Right ventricle myocardium inferior (tissue), 1 donor: ENCODE measurements at regions not wholly inside any gene's neighbourhood (a gene's known extent, or its start where the extent isn't known, plus 50 kb on each side); places are given as distances from the start of the nearest gene placed in this dataset.
"Not testable (repeated sequence)": the region's sequence is repeated elsewhere in the genome, so short reads cannot be mapped to it uniquely, and the experiment has no call there.

Experiments used
- ATAC-seq: fragments of 200-7000 bp; cut with Tn5 transposase; one replicate; pipeline ENCODE4 v1.9.1; 2020; ENCODE audit warnings: mild to moderate bottlenecking, moderate library complexity
- DNase-seq: peaks from one replicate; pipeline ENCODE4 v3.0.0; 2021; ENCODE audit errors: missing footprints
- intact Hi-C: fragments of 100-400 bp; cut with DNase I; formaldehyde crosslinking; loops from one replicate; pipeline ENCODE4 v1.11.0; 2022
- donor health status: DM: no; HTN: yes; CAD: no; lungs with severe emphysema.

DNA sequence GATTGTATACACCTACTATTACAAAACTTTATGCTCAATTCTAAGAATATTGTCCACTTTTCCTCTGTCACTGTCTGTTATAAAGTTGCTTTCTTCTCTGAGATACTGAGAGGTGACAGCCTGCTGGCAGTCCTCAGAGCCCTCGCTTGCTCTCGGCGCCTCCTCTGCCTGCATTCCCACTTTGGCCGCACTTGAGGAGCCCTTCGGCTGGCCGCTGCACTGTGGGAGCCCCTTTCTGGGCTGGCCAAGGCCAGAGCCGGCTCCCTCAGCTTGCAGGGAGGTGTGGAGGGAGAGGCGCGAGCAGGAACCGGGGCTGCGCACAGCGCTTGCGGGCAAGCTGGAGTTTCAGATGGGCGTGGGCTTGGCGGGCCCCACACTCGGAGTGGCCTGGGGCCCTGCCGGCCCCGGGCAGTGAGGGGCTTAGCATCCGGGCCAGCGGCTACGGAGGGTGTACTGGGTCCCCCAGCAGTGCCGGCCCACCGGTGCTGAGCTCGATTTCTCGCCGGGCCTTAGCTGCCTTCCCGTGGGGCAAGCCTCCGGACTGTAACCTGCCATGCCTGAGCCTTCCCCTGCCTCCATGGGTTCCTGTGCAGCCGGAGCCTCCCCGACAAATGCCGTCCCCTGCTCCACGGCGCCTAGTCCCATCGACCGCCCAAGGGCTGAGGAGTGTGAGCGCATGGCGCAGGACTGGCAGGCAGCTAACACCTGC lies 627.6 kb upstream of the PCDH7 start:
- ATAC-seq, intact Hi-C loops, DNase-seq: not testable (repeated sequence)

DNA sequence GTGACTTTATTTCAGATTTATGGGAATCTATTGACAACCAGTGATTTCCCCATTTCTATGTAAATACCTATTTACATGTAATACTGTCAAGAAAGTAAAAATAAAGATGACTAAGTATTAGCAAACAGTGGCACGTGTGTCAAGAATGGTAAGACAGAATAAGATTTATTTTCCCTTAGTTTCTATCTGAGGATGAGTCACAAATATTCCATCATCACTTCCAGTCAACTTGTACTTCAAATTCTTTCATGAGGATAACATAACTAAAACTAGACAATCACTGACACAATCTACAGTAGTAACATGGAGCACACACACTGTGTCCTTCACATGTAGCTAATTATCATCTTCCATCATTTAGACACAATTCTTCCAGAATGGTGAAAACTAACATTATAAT lies 625.3 kb upstream of the PCDH7 start:
- no peak for ATAC-seq
- no peak for DNase-seq
- intact Hi-C loops, result no loop called here

DNA sequence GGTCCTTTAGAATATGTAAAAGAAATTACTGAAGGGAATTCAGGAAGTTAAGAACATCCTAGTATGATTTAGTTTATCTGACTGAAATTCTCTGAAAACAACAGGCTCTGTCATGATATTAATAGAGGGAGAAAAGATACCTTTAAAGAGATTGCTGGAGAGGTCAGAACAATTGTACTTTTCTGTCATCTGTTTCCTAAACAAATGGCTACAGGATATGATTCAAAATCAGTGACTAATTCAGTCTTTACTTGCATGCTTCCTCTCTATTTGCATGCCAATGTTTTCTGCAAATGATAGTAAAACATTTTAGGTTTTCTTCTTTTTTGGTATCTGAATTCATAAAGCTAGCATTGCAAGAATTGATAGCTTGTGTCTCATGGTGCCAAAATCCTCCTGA lies 616.7 kb upstream of the PCDH7 start:
- no peak for DNase-seq
- ATAC-seq, result no peak
- intact Hi-C loops, result no loop called here

GRCh38 chr4:30116401-30116800 lies 603.8 kb upstream of the PCDH7 start:
- ATAC-seq, result no peak
- no peak for DNase-seq

GRCh38 chr4:30117433-30117832 lies 602.7 kb upstream of the PCDH7 start:
- DNase-seq (no peak), ATAC-seq (no peak)
- intact Hi-C loops, result no loop called here

More at GRCh38 chr4:30116401-30116800, 603.8 kb upstream of the PCDH7 start:
- intact Hi-C loops, result no loop called here

GRCh38 chr4:30122711-30123110 lies 597.5 kb upstream of the PCDH7 start:
- ATAC-seq (no peak), DNase-seq (no peak)
- intact Hi-C loops, result no loop called here

GRCh38 chr4:30124621-30125020 lies 595.5 kb upstream of the PCDH7 start:
- intact Hi-C loops, ATAC-seq, DNase-seq: not testable (repeated sequence)

- no peak for ATAC-seq
- intact Hi-C loops, result no loop called here
- DNase-seq, result no peak
These were observed 594.3 kb upstream of the PCDH7 start for GRCh38 chr4:30125868-30126267.

GRCh38 chr4:30126351-30126750 lies 593.8 kb upstream of the PCDH7 start:
- no peak for ATAC-seq
- intact Hi-C loops, result no loop called here

DNA sequence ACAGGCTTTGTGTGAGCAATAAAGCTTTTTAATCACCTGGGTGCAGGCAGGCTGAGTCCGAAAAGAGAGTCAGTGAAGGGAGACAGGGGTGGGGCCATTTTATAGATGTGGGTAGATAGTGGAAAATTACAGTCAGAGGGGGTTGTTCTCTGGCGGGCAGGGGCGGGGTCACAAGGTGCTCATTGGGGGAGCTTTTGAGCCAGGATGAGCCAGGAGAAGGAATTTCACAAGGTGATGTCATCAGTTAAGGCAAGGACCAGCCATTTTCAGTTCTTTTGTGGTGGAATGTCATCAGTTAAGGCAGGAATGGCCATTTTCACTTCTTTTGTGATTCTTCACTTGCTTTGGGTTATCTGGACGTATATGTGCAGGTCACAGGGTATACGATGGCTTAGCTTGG lies 571.3 kb upstream of the PCDH7 start:
- DNase-seq, intact Hi-C loops, ATAC-seq: not testable (repeated sequence)

More at GRCh38 chr4:30126351-30126750, 593.8 kb upstream of the PCDH7 start:
- DNase-seq, result no peak

- DNase-seq, ATAC-seq, intact Hi-C loops: not testable (repeated sequence)
These were observed 570.6 kb upstream of the PCDH7 start for GRCh38 chr4:30149539-30149938.

DNA sequence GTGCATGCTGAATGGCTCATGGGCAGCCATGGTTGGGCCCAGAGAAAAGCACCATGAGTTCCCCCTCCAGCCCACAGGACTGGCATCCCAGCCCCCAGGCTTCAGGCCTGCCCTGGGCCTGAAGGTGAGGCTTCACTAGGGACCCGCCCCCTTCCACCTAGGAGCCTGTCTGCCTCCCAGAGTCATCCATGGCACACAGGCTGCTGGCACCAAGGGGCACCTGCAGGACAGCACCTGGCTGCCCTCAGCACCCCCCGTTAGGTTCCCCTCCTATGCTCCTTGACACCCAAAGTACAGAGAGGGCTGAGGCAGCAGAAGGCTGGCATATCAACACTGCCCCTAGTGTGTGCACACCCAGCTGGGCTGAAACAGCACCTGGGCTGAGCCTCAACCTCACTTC lies 566.7 kb upstream of the PCDH7 start:
- DNase-seq (no peak), ATAC-seq (no peak)

GRCh38 chr4:30160140-30160539 lies 560.0 kb upstream of the PCDH7 start:
- ATAC-seq, result no peak
- DNase-seq, result no peak
- intact Hi-C loops, result no loop called here

More for the DNA sequence above, 566.7 kb upstream of the PCDH7 start:
- intact Hi-C loops, result no loop called here

DNA sequence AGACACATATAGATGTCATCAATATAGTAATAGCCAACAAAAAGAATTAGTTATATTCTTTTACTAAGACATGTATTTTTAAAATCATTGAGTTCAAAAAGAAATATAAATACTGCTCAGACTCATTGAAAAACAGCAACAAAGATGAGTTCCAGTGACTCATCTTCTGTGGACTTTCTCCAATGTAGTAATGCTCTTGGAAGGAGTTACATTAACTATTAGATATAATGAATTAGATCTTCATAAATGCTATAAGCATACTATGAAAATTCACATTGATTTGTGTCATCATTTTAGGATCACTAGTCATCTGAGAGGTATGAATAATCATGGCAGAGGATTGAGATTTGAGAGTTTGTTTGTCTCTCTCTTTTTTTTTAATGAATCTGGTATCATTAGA lies 547.8 kb upstream of the PCDH7 start:
- ATAC-seq, result no peak
- no peak for DNase-seq
- intact Hi-C loops, result no loop called here

DNA sequence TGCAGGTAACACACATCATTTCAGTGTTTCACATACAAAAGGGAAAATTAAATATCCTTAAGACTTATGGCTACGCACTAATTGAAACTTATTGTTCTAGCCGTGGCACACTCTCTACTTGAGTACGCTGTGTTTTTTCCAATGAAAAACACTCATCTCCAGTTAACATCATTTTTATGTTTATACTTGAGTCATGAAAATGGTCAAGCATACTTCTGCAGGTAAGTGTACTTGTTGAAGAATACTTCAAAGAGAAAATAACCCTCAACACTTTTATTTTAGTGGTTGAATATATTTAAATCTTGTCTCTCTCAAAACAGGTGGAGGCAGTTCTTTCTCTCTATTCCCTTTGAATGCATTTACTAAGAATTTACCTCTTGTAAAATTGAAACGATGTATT lies 538.7 kb upstream of the PCDH7 start:
- no peak for DNase-seq
- intact Hi-C loops, result no loop called here
- ATAC-seq, result no peak

DNA sequence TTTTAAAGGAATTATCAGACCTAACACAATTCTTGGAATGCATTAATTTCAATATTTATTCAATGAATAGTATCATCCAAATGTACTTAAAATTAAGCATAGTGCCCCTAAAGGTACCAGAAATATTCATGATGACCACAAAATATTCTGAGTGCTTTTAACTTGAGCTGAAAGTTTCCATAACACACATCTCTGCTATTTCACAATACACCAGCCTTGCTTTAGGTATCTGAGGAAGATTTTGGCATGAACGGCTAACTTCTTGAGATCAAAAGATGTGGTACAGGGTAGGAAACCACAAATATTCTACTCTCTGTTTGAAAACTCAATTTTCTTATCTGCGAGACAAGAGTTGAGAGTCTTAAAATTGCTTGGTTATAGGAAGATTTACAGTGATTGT lies 538.3 kb upstream of the PCDH7 start:
- intact Hi-C loops, result no loop called here
- no peak for ATAC-seq
- no peak for DNase-seq

DNA sequence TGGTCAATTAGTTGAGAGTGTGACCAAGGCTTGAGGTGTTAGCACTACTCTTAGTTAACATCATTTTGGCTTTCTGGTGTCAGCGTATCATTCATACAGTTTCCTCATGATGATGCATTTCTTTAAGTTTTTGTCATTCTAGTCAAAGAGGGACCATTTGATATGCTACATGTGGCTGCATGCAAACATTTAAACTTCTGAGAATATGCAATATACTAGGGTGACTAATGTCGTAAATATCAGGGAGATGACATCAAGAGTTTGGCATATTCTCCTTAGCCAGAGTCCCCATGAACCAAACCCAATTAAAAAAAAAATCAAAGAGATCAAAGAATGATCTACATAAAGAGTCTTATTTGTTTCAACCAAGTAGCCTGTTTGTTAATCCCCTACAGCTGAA lies 537.4 kb upstream of the PCDH7 start:
- ATAC-seq (no peak), DNase-seq (no peak)
- intact Hi-C loops, result no loop called here

- DNase-seq (no peak), ATAC-seq (no peak)
- intact Hi-C loops, result no loop called here
These were observed 528.3 kb upstream of the PCDH7 start for GRCh38 chr4:30191902-30192301.

GRCh38 chr4:30207389-30207788 lies 512.8 kb upstream of the PCDH7 start:
- intact Hi-C loops, result no loop called here
- ATAC-seq (no peak), DNase-seq (no peak)

DNA sequence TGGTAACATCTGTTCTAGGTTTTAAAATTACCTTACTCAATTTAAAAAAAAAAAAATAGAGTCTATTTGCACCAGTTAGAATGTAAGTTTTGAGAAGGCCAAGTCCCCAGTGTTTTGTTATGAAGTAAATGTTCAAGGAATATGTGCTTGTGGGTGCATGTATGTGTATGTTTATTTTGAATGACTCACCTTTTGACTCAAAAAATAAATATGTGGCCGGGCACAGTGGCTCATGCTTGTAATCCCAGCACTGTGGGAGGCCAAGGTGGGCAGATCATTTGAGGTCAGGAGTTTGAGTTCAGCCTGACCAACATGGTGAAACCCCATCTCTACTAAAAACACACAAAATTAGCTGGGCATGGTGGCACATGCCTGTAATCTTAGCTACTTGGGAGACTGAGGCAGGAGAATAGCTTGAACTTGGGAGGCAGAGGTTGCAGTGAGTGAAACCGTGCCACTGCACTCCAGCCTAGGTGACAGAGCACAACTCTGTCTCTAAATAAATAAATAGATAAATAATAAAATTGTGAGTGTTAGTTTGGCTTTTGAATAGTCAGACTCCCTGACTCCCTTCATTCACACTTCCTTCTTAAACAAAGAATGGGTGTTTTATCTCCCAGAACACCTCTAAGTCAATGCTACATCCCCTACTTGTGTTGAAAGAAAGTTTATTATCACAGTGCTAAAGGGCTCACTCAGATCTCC lies 511.3 kb upstream of the PCDH7 start:
- ATAC-seq (no peak), DNase-seq (no peak)
- intact Hi-C loops, result no loop called here
